ENCODE measurements at regions not wholly inside any gene's neighbourhood (a gene's known extent, or its start where the extent isn't known, plus 50 kb on each side); places are given as distances from the start of the nearest gene placed in this dataset.
A peak's percentile ranks its signal among the peaks of the same experiment; 100 is the strongest.
"Not testable (repeated sequence)": the region's sequence is repeated elsewhere in the genome, so short reads cannot be mapped to it uniquely, and the experiment has no call there.

DNA sequence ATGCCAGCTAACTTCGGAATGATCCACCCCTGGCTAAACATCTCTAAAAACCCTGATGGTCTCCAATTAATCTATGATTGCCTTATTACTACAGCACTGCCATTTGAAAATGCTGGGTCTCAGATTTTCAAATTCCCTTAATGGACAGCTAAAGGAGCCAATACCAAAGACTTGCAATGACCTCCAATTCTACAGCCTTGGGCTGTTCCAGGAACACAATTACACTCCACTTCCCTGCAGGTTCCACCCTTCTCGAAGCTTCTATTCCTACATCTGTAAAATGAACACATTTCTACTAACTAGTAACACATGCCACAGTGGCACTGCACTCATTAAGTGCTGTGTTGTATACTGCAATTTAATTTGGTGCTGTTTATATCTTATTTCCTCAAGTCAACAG lies 85.7 kb upstream of the AK4 start:
- DNase-seq (ENCODE audit: low spot score): no peak

DNA sequence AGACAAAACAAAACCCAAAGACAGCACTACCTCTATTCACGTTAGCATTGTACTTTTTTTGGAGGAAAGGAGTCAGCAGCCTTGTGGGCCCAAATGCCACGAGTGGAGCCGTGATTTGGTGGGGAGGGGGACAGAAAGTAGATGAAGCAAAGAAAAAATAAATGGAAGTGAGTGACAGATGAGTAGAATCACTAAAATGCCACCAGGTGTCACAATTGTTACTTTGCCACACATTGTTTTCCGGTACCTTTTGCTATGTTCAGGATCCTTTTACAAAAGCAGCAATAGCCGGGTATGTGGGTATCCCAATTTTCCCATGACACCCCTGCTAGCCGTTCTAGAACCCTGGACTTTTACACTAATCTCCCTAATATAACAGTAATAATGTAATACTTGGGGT lies 85.0 kb upstream of the AK4 start:
- DNase-seq (ENCODE audit: low spot score): no peak

DNA sequence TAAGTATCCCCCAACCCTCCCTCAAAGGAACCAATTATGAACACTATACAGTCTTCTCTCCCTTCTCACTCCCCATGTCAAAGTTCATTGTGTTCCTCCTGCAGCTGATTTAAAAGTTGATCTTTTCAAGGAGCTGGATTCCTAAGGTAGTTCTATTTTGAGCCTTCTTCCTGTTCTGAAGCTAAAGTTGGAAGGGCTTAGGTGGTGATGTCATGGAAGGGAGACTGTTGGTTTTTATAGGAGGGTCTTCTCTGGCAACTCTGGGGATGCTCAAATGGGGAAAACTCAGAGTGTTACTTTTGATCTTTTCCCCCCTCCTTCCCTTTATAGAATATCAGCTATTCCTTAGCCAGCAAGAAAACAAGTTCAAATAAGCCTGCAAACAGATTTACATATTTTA lies 83.0 kb upstream of the AK4 start:
- DNase-seq (ENCODE audit: low spot score): no peak

DNA sequence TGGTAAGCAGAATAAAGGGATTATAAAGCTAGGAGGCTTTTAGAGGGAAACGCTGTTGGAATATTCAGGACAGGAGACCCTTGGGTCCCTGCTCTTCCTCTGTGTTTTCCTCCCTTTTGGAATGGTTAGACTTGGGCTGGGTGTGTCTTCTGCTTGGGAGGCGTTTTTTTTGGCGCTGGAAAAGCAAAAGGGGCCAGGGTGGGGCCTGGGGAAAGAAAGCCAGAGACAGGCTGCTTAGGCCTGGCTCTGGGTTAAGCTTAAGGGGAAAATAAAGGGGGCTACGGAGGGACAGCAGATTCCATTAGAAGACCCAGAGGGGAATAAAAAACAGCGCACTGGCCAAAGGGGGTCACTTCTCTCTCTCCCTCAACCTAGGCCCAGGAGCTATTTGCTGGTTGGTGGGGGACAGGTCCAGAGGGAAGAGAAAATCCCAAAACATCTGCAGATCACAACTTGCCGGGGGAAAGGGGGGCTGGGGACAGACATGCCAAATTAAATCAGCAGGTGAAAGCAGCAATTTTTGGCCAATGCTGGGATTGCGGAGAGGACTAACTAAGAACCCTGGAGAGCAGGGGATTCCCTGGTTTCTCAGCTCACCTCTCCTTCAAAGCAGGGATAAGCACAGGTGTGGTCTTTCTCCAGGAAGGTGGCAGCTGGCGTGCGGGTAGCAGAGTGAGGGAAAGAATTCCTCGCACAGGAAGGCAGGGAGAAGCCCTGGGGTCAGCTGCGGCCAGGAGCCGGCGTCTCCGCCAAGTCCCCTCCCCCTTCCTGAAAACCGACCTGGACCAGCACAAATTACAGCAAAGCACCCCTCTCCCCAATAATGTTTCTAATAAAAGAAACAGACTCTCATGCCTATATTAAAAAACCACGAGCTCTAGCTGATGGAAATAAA lies 82.2 kb upstream of the AK4 start:
- DNase-seq (ENCODE audit: low spot score): no peak

DNA sequence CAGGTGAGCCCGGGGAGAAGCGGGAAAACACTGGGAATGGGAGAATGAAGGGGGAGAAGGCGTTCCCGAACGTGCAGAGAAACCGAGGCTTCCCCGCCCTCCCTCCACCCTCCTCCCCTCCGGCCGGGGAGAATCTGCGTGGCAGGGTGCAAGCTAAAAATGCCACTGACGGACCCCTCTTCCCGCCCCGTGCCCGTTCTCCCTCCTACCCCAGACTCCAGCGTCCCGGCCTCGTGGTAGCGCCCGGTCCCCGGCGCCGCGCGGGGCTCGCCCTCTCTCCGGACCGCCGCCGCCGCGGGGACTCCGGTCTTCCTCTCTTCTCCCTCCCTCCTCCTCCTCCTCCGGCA lies 81.6 kb upstream of the AK4 start:
- peak; percentile 31 for DNase-seq (ENCODE audit: low spot score)

DNA sequence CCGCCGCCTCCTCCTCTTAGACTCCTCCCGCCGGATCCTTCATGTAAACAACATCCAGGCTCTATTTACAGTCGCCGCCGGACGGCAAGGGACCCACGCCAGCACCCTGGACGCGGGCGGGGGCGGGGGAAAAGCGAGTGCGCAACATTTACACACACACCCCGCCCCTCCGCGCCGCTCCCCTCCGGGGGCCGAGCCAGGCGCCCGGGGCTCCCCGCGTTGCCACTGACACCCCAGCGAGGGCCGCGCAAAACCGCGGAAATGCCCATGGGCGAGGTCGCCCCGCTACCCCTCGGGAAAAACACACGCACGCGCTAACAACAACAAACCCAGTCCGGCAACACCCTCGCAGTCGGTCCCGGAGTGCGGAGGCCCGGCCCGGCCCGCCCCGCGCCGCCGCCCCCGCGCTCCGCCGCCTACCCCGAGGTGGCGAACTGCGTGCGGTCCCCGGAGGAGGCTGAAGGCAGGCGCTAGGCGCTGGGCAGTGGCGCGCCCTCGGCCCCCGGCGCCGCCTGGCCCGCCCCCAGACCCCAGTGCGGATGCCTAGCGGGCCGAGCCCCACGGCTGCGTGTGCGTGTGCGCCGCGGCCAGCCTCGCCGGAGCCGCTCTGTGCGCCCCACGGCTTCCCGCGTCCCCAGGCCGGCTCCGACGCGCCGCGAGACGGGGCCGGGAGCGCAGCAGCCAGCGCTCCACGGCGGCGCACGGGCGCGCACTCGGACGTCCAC lies 81.1 kb upstream of the AK4 start:
- DNase-seq (ENCODE audit: low spot score): peak; percentile 81

DNA sequence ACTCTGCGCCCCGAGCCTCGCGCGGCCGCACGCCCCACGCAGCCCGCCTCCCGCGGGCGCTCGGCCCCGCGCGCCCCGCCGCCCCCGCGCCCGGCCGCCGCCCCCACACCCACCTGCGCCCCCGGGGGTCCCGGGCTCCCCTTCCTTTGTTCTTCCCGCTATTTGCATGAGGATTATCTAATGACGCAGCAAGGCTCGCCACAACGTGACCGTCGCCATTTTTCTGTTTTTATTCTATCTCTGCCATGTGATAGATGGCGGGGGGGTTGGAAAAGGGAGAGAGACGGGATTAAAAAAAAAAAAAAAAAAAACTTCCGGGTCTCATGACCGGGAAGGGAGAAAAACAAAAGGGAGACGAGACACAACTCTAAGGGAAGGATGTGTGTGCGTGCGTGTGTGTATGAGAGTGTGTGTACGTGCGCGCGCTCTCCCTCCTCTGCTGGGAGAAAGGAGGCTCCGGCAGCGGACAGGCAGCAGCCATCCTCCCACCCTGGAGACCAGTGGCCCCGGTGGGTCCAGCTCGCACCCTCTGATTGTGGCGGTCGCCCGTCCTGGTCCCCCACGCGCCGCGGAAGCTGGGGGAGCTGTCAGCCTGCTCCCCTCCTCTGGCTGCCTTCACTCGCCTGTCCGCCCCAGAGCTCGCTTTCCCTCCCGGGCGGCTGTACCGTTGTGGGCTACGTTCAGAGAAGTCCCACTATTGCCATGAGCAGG lies 80.4 kb upstream of the AK4 start:
- DNase-seq (ENCODE audit: low spot score): peak; percentile 67

DNA sequence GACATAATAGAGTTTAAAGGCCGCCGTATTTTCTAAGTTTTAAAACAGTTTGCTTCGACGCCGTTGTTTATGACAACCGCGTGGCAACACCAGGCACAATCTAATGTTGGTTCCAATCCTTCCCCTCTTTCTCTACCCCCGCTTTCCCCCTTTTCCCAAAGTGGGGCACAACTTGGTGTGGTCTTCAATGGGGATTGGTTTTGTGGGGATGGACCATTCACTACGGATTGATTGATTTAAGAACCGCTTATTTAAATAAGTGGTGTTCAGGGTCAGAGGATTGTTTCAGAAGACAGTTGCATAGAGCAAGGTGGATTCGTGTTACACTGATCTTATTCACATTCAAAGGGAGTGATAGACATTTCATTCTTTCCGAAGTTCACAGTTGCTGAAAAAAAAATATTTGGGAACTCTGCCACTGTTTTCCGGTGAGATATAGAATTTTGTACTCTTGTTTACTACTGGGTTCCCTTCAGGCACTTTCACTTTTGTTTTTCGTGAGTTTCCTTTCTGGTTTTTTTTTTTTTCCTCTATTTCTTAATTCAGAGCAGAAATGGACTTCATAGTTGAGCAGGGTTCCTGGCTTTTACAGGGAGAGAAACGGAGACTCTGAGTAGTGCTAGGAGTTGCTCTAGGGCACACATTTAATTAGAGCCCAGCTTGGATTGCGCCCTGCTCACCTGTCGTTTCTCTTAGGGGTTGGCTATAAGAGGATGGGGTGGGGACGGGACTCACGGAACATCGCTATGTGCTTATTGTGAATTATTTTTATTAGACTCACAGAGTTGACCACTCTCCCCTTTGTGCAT lies 79.6 kb upstream of the AK4 start:
- no peak for DNase-seq (ENCODE audit: low spot score)

DNA sequence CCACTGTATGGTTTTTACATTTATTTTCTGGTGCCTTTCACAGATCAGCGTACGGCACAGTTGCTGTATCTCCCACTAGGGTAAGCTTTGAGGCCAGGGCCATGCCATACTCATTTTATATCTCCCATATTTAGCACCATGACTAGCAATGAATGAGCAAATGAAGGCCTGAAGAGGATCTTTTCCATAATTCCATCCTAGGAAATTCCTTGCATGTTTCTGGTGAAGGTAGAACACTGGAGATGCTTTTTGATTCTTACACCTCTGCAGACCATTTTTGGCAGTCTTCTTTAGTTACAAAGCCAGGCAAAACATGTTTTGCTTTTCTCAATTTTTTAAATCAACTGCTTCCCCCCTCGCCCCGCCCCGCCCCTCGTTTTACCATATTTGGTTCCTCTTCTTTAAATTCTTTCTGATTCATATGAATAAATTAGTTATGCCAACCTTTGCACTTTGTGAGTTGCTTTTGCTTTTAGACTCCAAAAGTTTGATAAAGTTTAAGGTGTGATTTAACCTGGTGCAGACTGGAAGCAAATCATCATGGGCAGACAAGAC lies 78.9 kb upstream of the AK4 start:
- no peak for DNase-seq (ENCODE audit: low spot score)

DNA sequence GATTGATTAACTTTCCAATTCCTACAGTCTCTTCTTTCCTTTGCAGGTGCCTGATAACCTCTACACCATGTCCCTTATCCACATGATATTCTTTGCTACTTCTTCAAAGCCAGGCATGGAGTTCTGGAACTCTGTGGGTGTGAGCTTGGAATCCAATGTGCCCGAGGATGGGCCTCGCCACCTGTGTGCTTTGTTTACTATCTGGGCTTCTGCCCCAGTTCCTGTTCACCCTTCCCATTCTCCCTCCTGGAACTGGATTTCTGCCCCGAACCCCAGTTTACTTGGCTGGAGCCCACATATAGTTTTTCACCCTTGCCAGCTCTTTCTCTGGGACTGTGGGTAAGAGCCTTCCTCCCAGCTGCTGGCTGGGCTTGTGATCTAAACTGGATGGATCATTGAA lies 75.2 kb upstream of the AK4 start:
- DNase-seq (ENCODE audit: low spot score): no peak

DNA sequence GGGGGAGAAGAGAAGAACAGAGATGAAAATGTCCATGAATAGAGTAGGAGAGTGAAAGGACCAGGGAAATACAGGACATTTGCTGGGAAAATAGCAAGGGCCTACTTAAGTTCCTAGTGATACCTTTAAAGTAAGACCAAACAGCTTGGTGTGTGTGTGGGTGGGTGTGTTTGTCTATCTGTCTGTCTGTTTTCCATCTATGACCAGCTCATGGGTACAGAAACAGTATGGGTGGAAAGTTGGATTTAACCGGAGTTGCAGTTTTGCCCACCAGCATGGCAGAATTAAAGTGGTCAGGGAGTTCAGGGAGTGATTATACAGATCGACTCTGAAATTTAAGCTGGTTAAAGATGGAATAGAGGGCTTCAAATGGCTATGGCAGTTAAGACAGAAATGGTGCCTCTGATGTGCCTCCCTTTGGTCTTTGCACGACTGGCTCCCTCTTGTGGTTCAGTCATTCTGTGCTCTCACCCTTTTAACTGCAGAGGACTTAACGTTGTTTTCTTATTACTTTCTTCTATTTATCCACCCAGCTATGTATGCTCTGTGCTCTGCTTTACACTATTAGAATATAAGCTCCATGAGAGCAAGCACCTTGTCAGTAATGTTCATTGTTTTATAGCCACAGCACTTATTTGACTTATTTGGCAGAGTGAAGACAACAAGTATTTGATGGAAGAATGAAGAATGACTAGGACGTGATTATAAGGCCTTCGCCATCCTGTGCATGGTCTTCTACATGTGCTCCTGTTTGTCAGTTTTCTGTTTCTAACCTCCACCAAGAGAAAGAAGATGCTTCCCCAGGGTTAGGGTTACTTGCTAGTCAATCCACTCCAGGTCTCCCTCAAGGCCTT lies 72.7 kb upstream of the AK4 start:
- peak; percentile 61 for DNase-seq (ENCODE audit: low spot score)

DNA sequence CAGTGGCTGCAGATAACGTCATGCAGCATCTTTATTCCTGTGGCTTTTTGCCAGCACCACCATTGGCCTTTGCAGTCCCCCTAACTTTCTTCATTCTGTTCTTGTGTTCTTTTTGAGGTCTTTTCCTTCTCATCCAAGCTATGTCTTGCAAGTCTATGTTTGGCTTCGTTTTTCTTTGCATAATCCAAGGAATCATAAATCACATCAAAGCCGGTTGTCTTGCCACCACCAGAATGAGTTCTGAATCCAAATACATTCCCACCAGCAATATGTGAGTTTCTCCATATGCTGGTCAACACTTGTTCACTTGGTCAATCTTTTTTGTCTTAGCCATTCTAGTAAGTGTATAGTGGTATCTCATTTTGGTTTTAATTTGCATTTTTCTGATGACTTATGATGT lies 70.6 kb upstream of the AK4 start:
- no peak for DNase-seq (ENCODE audit: low spot score)

DNA sequence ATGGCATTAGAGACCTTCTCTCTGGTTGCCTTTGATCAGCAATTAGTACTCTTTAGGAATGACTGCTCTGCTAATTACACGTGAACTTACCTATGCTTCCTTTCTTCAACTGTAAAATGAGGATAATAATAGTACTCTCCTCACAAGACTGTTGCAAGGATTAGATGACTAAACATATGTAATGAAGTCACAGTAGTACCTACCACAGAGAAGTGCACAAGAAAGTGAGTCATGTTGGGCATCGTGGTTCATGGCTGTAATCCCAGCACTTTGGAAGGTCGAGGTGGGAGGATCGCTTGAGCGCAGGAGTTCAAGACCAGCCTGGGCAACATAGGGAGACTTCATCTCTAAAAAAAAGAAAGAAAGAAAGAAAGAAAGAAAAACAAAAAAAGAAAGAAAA lies 68.1 kb upstream of the AK4 start:
- no peak for DNase-seq (ENCODE audit: low spot score)

DNA sequence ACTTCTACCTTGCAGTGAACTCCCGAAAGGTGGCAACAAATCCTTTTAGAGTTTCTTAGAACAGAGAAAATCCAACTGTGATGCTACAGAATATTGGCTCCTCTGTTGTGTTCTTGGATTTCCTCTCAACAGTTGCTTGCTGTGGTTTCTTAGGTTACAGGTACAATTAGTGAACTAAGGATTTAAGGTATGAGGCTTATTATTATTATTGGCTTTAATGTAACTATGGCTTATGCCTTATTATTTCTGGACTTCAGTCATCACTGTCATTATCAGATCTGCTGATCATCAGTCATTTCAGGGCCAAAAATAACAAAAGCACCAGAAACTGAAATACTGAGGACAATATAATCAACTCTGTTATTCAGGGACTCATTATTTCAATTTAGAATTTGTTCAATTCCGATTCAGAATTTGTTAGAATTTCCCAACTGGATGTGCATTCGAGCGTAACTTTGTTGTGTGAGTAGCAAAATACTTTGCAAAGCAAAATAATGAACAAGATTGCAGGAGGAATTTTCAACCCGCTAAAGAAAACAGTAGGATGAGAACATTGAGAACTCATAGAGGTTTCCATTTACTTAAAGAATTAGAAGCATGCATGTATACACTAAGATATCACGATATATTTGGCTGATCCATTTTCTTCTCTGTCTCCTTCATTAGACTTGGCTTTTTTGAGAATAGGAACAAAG lies 65.5 kb upstream of the AK4 start:
- DNase-seq (ENCODE audit: low spot score): no peak

DNA sequence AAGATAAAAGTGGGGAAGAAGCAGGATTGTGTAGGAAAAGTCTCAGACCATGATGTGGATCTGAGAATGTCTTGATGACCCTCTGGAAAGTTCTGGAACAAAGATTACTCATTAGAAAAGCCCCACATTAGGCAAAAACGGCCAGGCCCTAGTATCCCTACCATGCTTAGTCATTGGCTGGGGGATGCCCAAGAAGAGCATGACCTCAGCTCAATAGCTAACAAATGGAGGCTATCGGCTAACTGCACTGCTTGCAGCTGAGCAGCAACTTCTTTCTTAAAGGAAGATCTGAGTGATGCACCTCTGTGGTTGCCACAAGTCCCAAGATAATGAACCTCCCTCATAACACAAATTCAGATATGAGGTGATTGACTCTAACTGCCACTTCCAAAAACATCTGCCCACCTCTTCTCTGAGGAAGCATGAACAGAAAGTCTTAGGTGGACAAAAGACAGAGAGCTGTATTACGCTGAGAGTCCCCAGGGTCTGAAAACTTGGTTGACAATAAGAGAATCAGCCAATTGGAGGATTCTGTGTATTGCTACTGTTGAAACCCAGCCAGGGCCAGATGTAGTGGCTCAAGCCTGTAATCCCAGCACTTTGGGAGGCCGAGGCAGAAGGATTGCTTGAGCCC lies 64.6 kb upstream of the AK4 start:
- no peak for DNase-seq (ENCODE audit: low spot score)

DNA sequence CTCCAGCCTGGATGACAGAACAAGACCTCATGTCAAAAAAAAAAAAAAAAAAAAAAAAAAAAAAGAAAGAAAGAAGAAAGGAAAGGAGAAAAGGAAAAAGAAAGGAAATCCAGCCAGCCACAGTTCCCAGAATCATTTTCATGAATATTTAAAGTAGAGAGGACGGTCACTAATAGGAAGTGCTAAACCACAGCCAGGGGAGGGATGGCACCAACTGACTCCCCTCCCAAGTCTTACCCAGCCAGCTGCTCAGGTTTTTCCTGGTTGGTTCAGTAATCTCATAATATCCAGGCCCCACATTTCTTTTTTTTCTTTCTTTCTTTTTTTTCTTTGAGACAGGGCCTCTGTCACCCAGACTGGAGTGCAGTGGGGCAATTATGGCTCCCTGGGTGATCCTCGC lies 63.9 kb upstream of the AK4 start:
- DNase-seq (ENCODE audit: low spot score): no peak

DNA sequence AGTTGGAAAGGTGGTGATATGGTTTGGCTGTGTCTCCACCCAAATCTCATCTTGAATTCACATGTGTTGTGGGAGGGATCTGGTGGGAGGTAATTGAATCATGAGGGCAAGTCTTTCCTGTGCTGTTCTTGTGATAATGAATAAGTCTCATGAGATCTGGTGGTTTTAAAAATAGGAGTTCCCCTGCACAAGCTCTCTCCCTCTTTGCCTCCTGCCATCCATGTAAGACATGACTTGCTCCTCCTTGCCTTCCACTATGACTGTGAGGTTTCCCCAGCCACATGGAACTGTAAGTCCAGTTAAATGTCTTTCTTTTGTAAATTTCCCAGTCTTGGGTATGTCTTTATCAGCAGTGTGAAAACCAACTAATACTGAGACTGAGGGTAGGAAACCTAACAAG lies 60.5 kb upstream of the AK4 start:
- not testable (repeated sequence) for DNase-seq (ENCODE audit: low spot score)

DNA sequence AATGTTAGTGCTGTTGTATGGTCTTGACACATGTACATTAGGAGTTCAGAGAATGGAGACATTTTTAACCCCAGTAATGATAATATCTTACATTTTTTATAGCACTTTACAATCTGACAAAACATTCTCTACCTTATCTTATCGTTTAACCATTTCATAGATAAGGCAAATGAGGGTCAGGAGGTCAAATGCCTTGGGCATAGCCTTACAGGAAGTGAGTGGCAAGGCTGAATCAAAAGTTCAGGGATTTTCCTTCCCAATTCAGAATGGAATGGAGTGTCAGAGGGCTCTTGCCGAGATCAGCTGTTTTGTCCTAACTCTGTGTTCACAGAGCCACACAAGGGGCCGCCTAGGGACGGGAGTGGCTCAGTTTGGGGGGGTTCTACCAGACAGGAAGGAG lies 57.6 kb upstream of the AK4 start:
- DNase-seq (ENCODE audit: low spot score): no peak

DNA sequence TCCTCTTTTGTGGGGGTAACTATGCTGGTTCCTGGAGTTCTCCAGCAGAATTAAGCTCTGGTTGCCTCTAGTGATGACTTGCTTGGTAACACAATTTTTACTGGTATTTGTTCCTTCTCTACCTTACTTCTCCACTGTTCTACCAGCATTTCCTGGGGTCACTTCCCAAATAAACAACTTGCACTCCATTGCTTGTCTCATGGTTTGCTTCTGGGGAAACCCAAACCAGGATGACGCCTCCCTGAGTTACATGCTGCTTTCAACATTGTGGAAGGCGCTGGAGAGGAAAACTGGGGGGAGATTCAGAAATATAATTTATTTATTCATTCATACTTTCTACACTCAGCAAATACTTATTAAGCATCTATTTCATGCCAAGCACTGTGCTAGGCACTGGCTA lies 55.3 kb upstream of the AK4 start:
- DNase-seq (ENCODE audit: low spot score): no peak
